ENCODE measurements at regions not wholly inside any gene's neighbourhood (a gene's known extent, or its start where the extent isn't known, plus 50 kb on each side); places are given as distances from the start of the nearest gene placed in this dataset.

- no peak for TF ChIP-seq CTCF (IDR thresholded peaks at IDR 0.05; ENCODE audit: poor library complexity)
- TF ChIP-seq EZH2 (IDR thresholded peaks at IDR 0.05; ENCODE audit: borderline replicate concordance), result no peak
- TF ChIP-seq EZH2phosphoT487 (IDR thresholded peaks at IDR 0.05; ENCODE audit: low read depth, severe bottlenecking, unreplicated experiment), result no peak
Measured at GRCh38 chr13:61706899-61707298, 291.2 kb upstream of the PCDH20 start.

All from hepatocyte (in vitro differentiated cells).